ENCODE measurements at regions not wholly inside any gene's neighbourhood (a gene's known extent, or its start where the extent isn't known, plus 50 kb on each side); places are given as distances from the start of the nearest gene placed in this dataset.

DNA sequence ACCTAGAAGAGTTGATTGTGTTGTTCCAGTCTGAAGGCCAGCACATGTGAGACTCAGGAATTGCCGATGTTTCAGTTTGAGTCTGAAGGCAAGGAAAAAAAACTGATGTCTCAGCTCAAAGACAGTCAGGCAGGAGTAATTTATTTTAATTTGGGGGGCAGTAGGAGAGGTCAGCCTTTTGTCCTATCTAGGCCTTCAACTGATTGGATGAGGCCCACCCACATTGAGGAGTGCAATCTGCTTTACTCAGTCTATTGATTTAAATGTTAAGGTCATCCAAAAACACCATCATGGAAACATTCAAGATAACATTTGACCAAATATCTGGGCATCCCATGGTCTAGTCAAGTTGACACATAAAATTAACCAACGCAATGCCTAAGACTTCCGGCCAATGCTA lies 288.9 kb downstream of the CDK5RAP2 start:
- no peak for DNase-seq

DNA sequence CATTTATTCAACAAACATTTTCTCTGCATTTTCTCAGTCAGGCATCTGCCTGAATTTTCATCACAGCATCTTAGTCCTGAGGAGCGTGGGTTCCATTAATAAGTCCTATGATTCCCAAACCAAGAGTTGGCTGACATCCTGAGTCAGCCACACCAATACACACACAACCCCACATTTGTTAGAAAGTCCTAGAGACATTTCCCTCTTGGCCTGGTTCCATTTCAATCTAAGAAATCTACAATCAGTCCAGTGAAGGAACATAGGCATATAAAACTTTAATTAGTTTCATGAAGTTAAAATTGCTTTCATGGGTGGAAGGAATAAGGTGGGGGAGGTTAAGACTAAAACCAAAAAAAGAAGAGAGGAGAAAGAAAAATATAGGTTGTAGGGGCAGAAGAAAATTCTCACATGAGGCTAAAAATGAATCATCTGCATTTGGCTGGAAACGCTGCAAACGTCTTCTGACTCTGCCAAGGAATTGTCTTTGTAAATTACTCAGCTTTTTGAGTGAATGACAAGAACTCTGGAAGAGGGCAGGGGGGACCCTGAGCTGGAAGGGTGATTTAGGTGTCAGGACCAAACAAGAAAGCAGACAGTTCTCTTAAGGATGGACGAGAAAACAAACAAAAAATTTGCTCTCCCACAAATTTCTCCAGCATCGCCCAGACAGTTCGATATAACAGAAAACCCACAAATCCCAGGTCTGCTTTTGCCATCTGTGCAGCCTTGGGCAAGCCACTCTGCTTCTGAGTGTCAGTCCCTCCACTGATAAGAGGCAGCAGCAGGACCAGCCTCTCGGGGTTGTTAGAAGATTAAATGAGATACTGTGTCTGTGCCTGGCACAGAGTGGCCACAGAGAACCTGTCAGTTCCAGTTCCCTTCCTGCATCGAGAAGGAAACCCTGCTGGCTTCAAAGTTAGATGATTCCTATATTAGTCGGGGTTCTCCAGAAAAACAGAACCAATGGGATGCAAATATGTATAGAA lies 289.7 kb downstream of the CDK5RAP2 start:
- DNase-seq, result no peak

DNA sequence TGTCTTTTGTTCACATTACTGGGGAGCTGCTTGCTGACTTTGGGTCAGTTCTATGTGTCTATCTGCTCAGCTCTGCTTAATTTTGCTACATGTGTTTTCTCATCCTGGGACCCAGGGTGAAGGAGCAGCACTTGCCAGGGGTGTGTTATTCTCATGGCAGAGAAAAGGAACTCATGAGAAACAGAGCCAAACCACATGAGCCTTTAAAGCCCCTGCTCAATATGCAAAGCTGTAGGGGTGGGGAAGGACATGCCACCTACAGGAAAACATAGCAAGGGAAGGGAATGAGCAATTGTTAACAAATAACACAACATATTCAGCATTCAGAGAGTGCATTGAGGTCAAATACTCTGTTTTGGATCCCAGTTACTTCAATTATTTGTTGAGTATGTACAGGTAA lies 290.9 kb downstream of the CDK5RAP2 start:
- DNase-seq, result no peak

DNA sequence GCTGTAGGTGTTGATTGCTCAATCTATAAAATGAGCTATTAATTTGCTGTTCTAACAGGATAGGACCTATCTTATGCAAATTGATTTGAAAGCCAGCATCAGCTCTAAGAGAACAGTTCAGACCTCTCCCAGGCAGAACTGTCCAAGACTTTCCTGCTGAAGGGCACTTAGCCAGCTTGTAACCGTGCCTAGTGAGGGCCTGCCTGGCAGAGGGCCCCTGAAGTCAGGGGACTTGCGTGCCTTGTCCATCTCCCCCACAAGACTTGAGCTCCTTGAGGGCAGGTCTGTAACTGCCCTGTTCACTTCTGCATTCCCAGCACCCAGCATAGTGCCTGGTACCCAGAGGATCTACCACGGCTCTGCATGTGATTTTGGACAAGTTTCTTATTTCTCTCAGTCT lies 293.4 kb downstream of the CDK5RAP2 start:
- no peak for DNase-seq

GRCh38 chr9:120284821-120285220 lies 295.1 kb downstream of the CDK5RAP2 start:
- no peak for DNase-seq

GRCh38 chr9:120281665-120282064 lies 298.3 kb downstream of the CDK5RAP2 start:
- no peak for DNase-seq

GRCh38 chr9:120267929-120268328 lies 312.0 kb downstream of the CDK5RAP2 start:
- DNase-seq, result no peak

GRCh38 chr9:120265791-120266190 lies 314.2 kb downstream of the CDK5RAP2 start:
- no peak for DNase-seq

GRCh38 chr9:120264528-120264927 lies 315.4 kb downstream of the CDK5RAP2 start:
- DNase-seq, result no peak

- no peak for DNase-seq
Measured at GRCh38 chr9:120263836-120264235, 316.1 kb downstream of the CDK5RAP2 start.

- DNase-seq, result no peak
Measured at GRCh38 chr9:120261419-120261818, 318.5 kb downstream of the CDK5RAP2 start.

GRCh38 chr9:120259100-120259499 lies 320.9 kb downstream of the CDK5RAP2 start:
- DNase-seq, result no peak

- DNase-seq, result no peak
Measured at GRCh38 chr9:120258096-120258495, 321.9 kb downstream of the CDK5RAP2 start.

DNA sequence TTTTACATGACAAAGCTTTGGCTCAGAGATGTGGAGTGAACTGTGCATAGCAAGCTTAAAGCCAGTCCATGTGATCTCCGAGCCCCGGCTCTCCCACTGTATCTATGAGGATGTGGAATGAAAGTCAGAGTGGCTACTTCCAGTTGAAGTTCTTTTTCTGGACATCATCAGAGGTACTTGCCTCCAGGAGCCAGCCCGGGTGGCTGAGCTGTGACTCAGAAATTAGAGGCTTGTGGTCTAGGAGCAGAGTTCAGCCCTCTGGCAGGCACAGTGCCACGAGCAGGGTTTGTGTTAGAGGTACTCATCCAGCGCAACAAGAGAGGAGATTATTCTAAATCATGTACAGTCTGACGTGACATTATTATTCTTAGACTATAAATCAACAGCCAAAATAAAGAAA lies 322.5 kb downstream of the CDK5RAP2 start:
- no peak for DNase-seq

GRCh38 chr9:120256146-120256545 lies 323.8 kb downstream of the CDK5RAP2 start:
- no peak for DNase-seq

GRCh38 chr9:120252248-120252647 lies 327.7 kb downstream of the CDK5RAP2 start:
- DNase-seq, result no peak

DNA sequence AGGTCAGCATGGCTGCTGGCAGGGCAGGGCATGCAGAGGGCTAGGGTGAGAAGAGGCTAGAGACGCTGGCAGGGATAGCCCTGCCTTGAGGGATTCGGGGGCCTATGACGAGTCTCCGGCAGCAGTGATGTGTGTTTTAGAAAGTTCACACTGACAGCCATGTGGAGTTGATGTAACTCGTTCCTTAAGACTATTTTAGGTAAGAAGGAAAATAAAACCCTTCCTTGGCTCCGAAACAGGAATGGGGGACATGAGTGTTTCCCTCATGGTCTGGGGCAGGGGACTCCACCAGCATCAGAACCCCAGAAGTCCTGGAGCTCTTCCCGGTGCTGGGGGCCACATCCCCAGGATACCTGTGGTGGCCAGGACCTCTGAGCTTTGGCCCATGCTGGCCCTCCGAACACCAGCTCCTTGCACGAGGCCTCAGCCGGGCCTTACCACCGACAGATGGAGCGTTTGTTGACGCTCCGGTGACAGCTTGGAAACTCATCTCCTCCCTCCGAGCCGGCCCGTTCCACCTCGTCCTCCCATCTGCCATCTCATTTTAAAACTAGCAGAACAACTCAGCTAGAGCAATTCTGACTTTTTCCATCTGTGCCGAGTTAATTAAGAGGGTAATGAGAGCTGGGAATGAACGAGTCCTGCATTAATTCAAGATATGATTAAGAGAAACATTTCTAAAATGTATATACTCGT lies 337.7 kb downstream of the CDK5RAP2 start:
- no peak for DNase-seq

DNA sequence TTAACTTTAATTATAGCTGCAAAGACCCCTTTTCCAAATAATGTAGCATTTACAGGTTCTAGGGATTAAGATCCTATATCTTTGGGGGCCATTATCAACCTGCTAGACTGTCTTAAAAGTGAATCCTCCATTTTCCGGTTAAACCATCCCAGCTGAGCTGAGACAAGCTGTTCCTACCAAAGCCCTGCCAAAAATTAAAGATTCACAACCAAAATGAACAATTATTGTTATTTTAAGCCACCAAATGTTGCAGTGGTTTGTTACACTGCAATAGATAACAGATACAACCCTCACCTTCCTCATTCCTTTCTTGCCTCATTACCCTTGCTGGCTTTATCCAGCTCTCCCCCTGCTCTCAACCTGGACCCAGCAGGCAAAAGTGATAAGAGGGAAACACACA lies 343.4 kb downstream of the CDK5RAP2 start:
- no peak for DNase-seq

DNA sequence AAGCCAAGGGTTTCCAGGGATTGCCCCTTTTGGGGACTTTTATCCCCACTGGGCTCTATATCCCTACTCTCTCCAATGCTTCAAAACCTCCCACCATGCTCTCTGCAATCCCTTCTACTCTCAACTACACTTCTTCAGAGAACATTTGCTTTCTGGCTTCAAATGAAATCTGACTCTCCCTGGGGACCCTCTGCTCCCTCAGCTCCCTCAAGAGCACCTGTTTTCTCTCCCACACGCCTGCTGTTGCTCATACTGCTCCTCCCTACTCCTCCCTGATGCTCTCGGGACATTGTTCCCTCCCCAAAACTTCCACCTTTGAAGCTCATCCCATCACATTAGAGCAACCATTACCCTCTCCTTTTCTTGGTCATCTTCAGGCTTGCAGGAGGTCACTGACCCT lies 344.9 kb downstream of the CDK5RAP2 start:
- DNase-seq, result no peak

DNA sequence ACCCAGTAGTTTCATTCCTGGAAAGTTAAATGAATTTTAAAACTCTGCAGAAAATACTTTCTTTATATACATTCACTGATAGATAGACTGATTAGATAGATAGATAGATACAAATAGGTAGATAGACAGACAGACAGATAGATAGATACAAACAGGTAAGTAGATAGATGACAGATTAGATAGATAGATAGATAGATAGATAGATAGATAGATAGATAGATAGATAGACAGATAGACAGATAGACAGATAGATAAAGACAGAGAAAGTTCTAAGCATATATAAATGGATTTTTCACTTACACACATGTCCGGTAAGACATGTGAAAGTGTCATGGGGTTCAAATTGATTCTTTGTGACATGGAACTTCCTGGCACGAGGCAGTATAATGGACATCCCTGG lies 349.7 kb downstream of the CDK5RAP2 start:
- no peak for DNase-seq

- DNase-seq, result no peak
Measured at GRCh38 chr9:120221844-120222243, 358.1 kb downstream of the CDK5RAP2 start.

- no peak for DNase-seq
Measured at GRCh38 chr9:120214332-120214731, 365.6 kb downstream of the CDK5RAP2 start.

DNA sequence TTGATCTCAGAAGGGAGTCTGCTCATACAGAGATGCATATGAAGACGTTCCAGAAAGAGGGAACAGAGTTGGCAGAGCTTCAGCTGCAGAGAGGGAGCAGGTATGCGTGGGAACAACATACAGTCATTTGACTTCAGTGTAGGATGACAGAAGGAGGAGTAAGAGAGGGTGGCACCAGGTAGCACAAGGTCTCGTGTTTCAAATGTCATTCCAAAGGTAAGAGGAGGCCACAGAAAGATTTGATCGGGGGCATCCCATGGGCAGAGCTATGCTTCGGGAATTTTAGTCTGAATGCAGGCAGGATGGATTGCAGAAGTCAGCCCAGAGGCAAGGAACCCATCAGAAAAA lies 367.1 kb downstream of the CDK5RAP2 start:
- no peak for DNase-seq

- no peak for DNase-seq
Measured at GRCh38 chr9:120212153-120212852, 367.7 kb downstream of the CDK5RAP2 start.

Data from activated CD4-positive, alpha-beta T cell treated with anti-CD3 and anti-CD28 coated beads, Interleukin-2, amount 50 U/mL, for 4 hours (primary cell).